SK-N-DZ (cell line): ENCODE measurements at regions not wholly inside any gene's neighbourhood (a gene's known extent, or its start where the extent isn't known, plus 50 kb on each side); places are given as distances from the start of the nearest gene placed in this dataset.

Source experiments
- DNase-seq: peaks from one replicate; pipeline ENCODE4 v3.0.0-alpha.2; 2015; ENCODE audit warnings: low spot score

DNA sequence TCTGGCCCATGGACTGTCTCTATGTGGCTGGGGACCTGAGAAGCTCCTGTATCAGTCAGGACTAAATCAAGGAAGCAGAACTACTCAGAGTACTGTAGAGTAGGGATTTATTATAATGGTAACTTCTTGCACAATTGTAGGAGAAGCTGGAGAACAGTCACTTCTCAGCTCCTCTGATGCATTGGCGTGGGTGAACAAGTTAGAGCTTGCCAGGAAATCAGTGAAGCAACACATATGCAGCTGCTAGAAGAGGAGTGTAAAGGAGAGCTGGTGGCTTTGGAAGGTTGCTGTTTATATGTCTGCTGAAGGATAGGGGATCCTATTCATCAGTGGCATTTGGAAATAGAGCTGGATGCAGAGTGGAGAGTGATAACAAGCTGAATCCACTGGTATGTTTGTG, 215.5 kb upstream of the CWC22 start:
- no peak for DNase-seq

DNA sequence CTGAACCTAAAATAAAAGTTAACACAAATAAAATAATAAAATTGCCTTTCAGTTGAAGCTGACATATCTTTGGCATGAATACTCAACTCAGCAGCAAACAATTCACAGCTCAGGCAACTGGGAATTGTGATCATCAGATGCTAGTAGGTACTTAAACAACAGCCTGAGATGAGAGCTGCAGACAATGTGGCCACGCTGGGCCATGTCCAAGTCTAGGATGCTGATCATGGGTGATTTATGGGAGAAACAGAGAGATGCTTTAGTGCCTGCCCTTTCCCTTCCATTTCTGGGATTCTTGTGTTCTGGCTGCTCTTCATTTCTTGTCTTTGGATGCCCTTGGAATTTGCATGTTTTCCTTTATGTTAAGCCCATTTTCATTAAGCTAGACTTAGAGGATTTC, 212.4 kb upstream of the CWC22 start:
- no peak for DNase-seq

- no peak for DNase-seq
Measured at GRCh38 chr2:180208841-180209240, 201.7 kb upstream of the CWC22 start.

- DNase-seq, result no peak
Measured at GRCh38 chr2:180205621-180206235, 198.6 kb upstream of the CWC22 start.

DNA sequence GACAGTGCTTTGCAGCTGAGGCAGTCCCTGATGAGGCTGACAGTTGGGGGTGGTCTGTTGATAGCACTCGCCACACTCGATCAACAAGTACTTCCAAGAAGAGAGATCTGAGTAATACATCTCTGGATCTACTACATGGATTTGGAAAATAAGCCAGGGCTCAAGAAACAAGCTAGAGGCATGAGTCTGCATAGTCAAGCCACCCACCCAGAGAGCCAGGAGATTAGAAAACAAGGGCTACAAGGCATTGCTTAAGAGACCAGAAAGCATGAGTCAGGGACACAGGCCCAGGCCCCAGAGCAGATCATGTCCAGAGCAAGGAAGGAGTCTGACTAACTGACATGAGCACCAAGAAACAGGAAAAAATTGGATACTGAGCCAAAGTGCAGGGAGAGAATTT, 196.9 kb upstream of the CWC22 start:
- DNase-seq, result no peak

GRCh38 chr2:180202467-180202951, 195.4 kb upstream of the CWC22 start:
- no peak for DNase-seq

- no peak for DNase-seq
Measured at GRCh38 chr2:180196419-180196977, 189.4 kb upstream of the CWC22 start.

- DNase-seq, result no peak
Measured at GRCh38 chr2:180195847-180196246, 188.8 kb upstream of the CWC22 start.

DNA sequence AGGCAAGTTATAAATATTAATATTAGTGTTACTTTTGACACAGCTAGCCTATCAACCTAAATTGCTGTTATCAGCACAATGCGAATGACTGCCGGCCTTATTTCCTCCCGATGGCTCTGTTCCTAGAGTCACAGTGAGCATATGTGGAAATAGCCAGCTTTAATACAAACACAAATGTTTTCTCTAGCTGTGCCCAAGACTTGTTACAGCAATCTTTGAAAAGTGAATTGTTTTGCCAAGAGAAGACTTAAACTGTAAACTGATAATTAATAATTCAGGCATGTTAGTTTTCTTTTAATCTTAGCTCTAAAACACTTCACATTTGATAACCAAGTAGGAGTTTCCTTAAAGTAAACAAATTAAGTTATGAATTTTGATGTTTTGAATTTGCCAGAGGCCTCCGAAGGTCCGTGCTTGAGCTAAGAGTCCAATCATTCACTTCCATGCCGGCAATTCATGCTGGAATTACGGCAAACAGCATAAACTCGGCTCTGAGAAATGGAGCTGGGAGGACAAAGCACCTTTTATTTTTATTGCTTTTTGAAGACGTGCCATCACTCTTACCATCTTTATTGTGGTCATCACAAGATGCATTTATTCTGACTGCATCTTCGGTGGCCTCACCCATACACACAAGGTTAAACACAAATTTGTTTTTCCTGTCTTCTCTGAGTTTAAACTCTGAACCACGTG, 184.5 kb upstream of the CWC22 start:
- no peak for DNase-seq

DNA sequence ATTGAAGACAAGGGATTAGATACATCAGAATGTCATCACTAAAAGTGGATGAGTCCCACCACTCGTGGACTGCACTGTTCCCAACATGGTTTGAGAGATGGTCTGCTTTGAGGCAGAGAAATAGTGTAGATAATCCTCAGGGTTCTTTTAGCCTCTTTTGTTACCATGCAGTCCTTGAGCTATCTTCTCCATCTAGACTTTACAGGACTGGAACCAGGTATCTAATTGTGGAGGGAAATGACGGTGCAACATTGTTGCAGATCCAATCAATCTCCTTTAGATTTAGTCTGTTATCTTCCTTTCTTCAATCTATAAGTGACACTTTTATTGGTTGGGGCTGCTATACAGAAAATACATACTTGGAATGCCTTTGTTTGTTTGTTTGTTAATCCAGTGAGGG, 183.8 kb upstream of the CWC22 start:
- no peak for DNase-seq

GRCh38 chr2:180187611-180188010, 180.5 kb upstream of the CWC22 start:
- no peak for DNase-seq

GRCh38 chr2:180184506-180184905, 177.4 kb upstream of the CWC22 start:
- DNase-seq, result no peak

- DNase-seq, result no peak
Measured at GRCh38 chr2:180180511-180180910, 173.4 kb upstream of the CWC22 start.

DNA sequence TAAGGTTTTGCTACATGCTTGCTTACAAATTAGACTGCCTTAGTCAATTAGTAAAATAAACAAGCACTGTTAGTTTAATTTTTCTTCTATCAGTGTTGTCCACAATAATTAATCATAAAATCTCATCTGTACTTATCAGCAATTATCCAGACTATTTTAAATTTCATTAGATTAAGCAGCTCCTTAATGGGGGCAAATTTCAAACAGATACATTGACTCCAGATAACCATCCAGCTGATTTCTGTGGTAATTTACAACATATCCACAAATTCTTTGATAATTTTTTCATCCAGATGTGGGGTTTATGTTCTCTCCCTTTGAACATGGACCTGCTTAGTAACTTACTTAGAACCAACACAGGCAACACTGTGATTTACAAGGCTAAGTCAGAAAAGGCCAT, 170.4 kb upstream of the CWC22 start:
- DNase-seq, result no peak

GRCh38 chr2:180175736-180176135, 168.6 kb upstream of the CWC22 start:
- peak; percentile 15 for DNase-seq

DNA sequence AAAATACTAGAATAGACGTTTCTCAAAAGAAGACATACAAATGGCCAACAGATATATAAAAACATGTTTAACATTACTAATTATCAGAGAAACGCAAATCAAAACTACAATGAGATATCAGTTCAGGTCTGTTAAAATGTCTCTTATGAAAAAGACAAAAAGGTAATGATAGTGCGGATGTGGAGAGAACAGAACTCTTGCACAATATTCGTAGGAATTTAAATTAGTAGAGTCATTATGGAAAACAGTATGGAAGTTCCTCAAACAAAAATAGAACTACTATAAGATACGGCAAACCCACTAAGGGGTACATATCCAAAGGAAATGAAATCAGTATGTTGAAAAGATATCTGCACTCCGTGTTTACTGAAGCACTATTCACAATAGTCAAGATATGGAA, 167.5 kb upstream of the CWC22 start:
- no peak for DNase-seq

DNA sequence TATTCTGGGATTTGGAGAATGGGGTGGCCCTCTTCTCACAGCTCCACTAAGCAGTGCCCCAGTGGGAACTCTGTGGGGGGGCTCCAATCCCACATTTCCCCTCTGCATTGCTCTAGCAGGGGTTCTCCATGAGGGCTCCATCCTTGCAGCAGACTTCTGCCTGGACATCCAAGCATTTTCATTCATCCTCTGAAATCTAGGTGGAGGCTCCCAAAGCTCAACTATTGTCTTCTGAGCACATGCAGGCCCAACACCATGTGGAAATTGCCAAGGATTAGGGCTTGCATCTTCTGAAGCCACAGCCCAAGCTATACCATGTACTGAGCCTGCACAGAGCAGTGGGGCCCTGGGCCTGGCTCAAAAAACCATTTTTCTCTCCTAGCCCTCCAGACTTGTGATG, 162.4 kb upstream of the CWC22 start:
- no peak for DNase-seq

DNA sequence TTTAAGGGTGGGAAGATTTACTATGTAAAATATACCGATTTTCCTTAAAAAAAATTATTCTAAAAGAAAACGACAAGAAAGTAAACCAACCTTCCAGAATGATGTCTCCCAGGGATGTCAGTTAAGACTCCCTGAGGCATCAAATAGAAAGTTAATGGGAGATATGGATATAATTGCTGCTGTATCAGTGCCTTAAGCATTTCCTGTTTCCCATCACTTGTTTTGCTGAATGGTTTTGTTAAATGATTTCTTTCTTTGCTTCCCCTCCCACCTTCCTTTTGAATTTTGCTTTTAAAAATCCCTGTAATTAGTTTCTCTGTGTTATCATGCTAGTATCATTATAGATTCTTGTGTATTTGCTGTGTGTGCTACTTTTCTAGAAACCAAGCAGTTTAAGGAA, 154.3 kb upstream of the CWC22 start:
- no peak for DNase-seq

DNA sequence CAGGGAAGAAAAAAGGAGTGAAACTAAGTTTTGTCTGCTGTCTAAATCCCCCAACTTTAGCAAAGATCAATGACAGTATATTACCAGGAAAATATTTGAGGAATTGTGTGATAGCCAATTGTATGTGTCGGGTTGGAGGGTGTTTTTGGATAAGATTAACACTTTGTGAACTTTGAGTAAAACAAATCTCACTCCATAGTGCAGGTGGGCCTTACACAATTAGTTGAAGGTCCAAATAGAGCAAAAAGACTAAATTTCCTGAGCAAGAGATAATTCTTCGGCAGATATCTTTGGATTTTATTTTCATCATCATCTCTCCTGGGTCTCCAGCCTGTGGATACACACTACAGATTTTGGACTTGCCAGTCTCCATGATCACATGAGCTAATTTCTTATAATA, 152.8 kb upstream of the CWC22 start:
- no peak for DNase-seq

DNA sequence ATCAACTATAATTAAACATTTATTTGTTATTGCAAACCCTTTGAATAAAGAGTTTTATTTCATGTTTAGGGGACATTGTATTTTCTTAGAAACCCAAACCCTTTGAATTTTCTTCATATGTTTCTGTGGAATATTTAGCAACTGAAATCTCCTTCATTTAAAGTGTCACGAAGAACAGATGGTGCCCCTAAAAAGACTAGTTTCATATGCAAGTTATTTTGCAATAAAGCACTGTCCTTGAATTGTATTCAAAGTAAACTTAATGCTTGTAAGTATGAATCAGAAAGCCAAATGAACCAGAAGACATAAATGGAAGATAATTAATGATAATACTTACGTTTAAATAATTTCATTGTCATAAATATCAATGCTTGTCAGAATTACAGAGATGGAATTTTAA, 151.9 kb upstream of the CWC22 start:
- DNase-seq, result no peak

GRCh38 chr2:180156651-180157050, 149.6 kb upstream of the CWC22 start:
- no peak for DNase-seq

GRCh38 chr2:180150606-180151005, 143.5 kb upstream of the CWC22 start:
- DNase-seq, result no peak

DNA sequence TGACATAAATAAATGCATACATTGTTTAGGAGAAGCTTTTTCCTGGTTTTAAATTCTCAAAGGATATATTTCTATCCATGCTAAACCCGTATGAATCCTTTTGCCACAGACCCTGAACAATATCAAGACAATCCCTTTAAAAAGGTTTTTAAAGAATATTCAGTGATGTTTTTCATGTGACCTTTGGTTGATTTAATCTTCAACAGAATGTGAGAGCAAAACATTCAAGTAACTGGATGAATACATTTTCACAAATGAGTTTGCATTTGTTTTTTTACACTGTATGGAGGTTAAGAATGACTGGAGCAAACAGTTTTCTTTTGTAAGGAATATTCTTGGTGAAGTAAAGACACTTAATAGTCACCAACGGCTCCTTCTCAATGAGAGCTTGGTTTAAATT, 139.4 kb upstream of the CWC22 start:
- DNase-seq, result no peak
